ENCODE measurements at regions not wholly inside any gene's neighbourhood (a gene's known extent, or its start where the extent isn't known, plus 50 kb on each side); places are given as distances from the start of the nearest gene placed in this dataset.

DNA sequence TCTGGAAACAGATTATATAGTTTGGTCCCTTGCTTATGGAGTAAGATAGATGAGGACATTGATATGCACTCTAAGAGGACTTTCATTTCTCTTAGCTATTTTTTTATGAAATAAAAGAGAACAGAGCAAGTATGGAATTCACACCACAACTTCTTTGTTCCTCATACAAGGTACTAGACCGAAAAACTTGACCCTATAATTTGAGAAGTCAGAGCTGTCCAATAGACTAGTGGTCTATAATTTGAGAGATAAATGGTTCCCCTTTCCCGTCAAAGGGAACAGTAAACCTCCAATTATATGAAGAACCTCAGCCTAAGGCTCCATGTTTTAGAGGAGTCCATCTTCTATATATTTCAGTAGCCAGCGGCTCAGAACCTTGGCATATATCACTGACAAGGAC lies 58.5 kb upstream of the HIF1A start:
- no peak overlapping the region for H2AFZ ChIP-seq (ENCODE audit: low read length)
- H3K4me2 ChIP-seq (ENCODE audit: insufficient read depth in 1 of 2, low read depth in 2 of 2, low read length in 2 of 2) = no peak overlapping the region
- FAIRE-seq (no peak), DNase-seq (ENCODE audit: low read depth in 1 of 2, low spot score in 2 of 2) (no peak)
- ChIA-PET POLR2A (ENCODE audit: partially characterized antibody) (interaction anchor here (0.6 kb wide), 1 partner anchor 55 kb away, joined by 3 read pairs; no protein-coding TSS in a partner anchor), CTCF (ENCODE audit: partially characterized antibody) (no interaction called here)
- no peak overlapping the region for H3K14ac ChIP-seq (ENCODE audit: insufficient read length)
- no peaks in the 10 kb centered on the region for H3K79me2 ChIP-seq (ENCODE audit: control insufficient read depth in 1 of 2, insufficient read depth in 2 of 2, low read length in 2 of 2)
- no peak overlapping the region for H4K91ac ChIP-seq (replicated peaks; ENCODE audit: insufficient read length, low read length)
- H3K27me3 ChIP-seq (replicated peaks in 1 of 4; ENCODE audit: control insufficient read depth in 3 of 4, extremely low read depth in 1 of 4, insufficient read depth in 3 of 4, low read length in 3 of 4) = no peaks in the 10 kb centered on the region
- no peaks in the 10 kb centered on the region for H3K9me3 ChIP-seq (ENCODE audit: insufficient read depth in 2 of 2, low read depth in 1 of 2, low read length in 1 of 2)
- H2BK12ac ChIP-seq (ENCODE audit: low read depth, low read length) = no peak overlapping the region
- no peak overlapping the region for H2BK20ac ChIP-seq (ENCODE audit: low read length)
- H3K79me1 ChIP-seq (ENCODE audit: low read depth, low read length) = no peaks in the 10 kb centered on the region
- no peak overlapping the region for H2BK15ac ChIP-seq (ENCODE audit: low read length)
- no peak overlapping the region for H3K4ac ChIP-seq (replicated peaks; ENCODE audit: insufficient read length, low read depth, low read length)
- no peaks in the 10 kb centered on the region for H4K20me1 ChIP-seq (replicated peaks in 1 of 2; ENCODE audit: control insufficient read depth in 1 of 2, insufficient read depth in 2 of 2, low read length in 2 of 2)
- no peaks in the 10 kb centered on the region for H3K36me3 ChIP-seq (ENCODE audit: control insufficient read depth in 2 of 4, insufficient read depth in 4 of 4, low read length in 3 of 4)
- no peak overlapping the region for H2AK5ac ChIP-seq (ENCODE audit: low read depth, low read length)
- H2BK5ac ChIP-seq (ENCODE audit: low read depth, low read length) = no peak overlapping the region
- H4K8ac ChIP-seq (ENCODE audit: extremely low read depth, insufficient read depth, low read length) = no peak overlapping the region
- no peaks in the 10 kb centered on the region for H3K23me2 ChIP-seq (ENCODE audit: low read depth, low read length)
- no peak overlapping the region for H2BK120ac ChIP-seq (replicated peaks; ENCODE audit: low read depth, low read length)
- H3K23ac ChIP-seq (ENCODE audit: insufficient read length) = no peak overlapping the region
- 85% methylated on average over 3 of the region's 3 CpGs; no CpG with 5 or more reads in 1 of the 2 experiments for WGBS, 2 experiments (ENCODE audit: extremely low coverage in 1 of 2, insufficient coverage in 1 of 2, insufficient read length in 1 of 2, insufficient replicate concordance in 2 of 2, low coverage in 1 of 2, low lambda C conversion rate in 2 of 2, missing lambda C conversion rate in 1 of 2)
- no peak overlapping the region for H3K18ac ChIP-seq (ENCODE audit: extremely low read depth, low read length)
- no peak overlapping the region for H3K9ac ChIP-seq (replicated peaks in 1 of 4; ENCODE audit: extremely low read depth in 1 of 4, low read depth in 3 of 4, low read length in 3 of 4)
- no peak overlapping the region for H4K5ac ChIP-seq (ENCODE audit: insufficient read length, low read depth, low read length)
- H3K4me3 ChIP-seq (ENCODE audit: extremely low read depth in 1 of 4, insufficient read depth in 2 of 4, low read depth in 3 of 4, low read length in 4 of 4) = no peak overlapping the region
- H3K56ac ChIP-seq (replicated peaks; ENCODE audit: insufficient read length, low read depth, low read length) = no peak overlapping the region
- H3K4me1 ChIP-seq (replicated peaks in 1 of 4; ENCODE audit: control insufficient read depth in 3 of 4, insufficient read depth in 4 of 4, low read length in 3 of 4) = no peaks in the 10 kb centered on the region
- no peak overlapping the region for H3K27ac ChIP-seq (ENCODE audit: low read depth, low read length)
- TF ChIP-seq PHF8 (conservative IDR thresholded peaks at IDR 0.05; ENCODE audit: low read depth, low read length) = no peak
- no peak for TF ChIP-seq CEBPB (IDR thresholded peaks at IDR 0.05; ENCODE audit: low read depth, low read length)

All from H1 (cell line).